ENCODE measurements at regions not wholly inside any gene's neighbourhood (a gene's known extent, or its start where the extent isn't known, plus 50 kb on each side); places are given as distances from the start of the nearest gene placed in this dataset.

- DNase-seq (ENCODE audit: extremely low read depth in 1 of 4, low spot score in 3 of 4) (no peak), ATAC-seq (no peak), FAIRE-seq (no peak)
- Histone ChIP-seq H4K20me1 (replicated peaks; ENCODE audit: control insufficient read depth, insufficient read depth, low read length) (no peaks in the 10 kb centered on the region), H2AFZ (ENCODE audit: low read depth, low read length) (no peak overlapping the region), H3K27ac (ENCODE audit: extremely low read depth, low read depth, low read length) (no peak overlapping the region), H3K27me3 (ENCODE audit: control insufficient read depth in 2 of 2, insufficient read depth in 2 of 2, low read length in 2 of 2) (no peaks in the 10 kb centered on the region), H3K9ac (ENCODE audit: insufficient read depth in 1 of 2, low read depth in 2 of 2, low read length in 2 of 2) (no peak overlapping the region), H3K4me1 (replicated peaks in 1 of 2; ENCODE audit: control insufficient read depth in 2 of 2, insufficient read depth in 2 of 2, low read length in 2 of 2) (no peaks in the 10 kb centered on the region), H3K9me3 (replicated peaks; ENCODE audit: control insufficient read depth, insufficient read depth, low read depth, low read length) (0 out of 2 replicates have a peak, but pooled peaks cover 1% of the 10 kb centered on the region), H3K4me2 (ENCODE audit: insufficient read depth, low read length) (no peak overlapping the region), H3K79me2 (ENCODE audit: control insufficient read depth, insufficient read depth, low read length) (no peaks in the 10 kb centered on the region), H3K36me3 (ENCODE audit: control insufficient read depth, insufficient read depth, low read length) (no peaks in the 10 kb centered on the region), H3K9me1 (ENCODE audit: control insufficient read depth, insufficient read depth, low read length) (no peaks in the 10 kb centered on the region), H3K4me3 (no peak overlapping the region)
- intact Hi-C loops (cut with micrococcal nuclease) (no loop called here), in situ Hi-C loops (cut with MboI) (no loop called here)
- TF ChIP-seq ZBTB7A (IDR thresholded peaks at IDR 0.05; ENCODE audit: borderline replicate concordance, control insufficient read depth, low read depth, low read length) (no peak), ZNF778 (CRISPR knock-in tag; IDR thresholded peaks at IDR 0.05) (no peak), PBX2 (CRISPR knock-in tag; IDR thresholded peaks at IDR 0.05; ENCODE audit: low read depth) (no peak), PBX2 (tag; conservative IDR thresholded peaks at IDR 0.05; ENCODE audit: low read depth) (no peak), NFXL1 (CRISPR knock-in tag; IDR thresholded peaks at IDR 0.05) (no peak)
- whole genome bisulfite sequencing (ENCODE audit: insufficient coverage, low coverage, missing lambda C conversion rate) = 0% methylated on average over 1 of the region's 1 CpG
- BruUV-seq (replicated peaks) = no TSS peak
- ChIA-PET POLR2A (no interaction called here), CTCF (ENCODE audit: low intra/inter-chr PET ratio) (no interaction called here)
Measured at GRCh38 chr2:183521911-183522310, 397.7 kb downstream of the NUP35 start.
